ENCODE measurements at regions not wholly inside any gene's neighbourhood (a gene's known extent, or its start where the extent isn't known, plus 50 kb on each side); places are given as distances from the start of the nearest gene placed in this dataset.

GRCh38 chr20:10868299-10868698 is 194.5 kb upstream of the JAG1 start:
- H3K36me3 Mint-ChIP-seq (ENCODE audit: low read depth) = no peaks in the 10 kb centered on the region
- no peak for DNase-seq (ENCODE audit: low read depth, low spot score)
- no peak overlapping the region for H3K4me3 Mint-ChIP-seq
- no peaks in the 10 kb centered on the region for H3K27me3 Mint-ChIP-seq (ENCODE audit: low read depth)
- no peak overlapping the region for H3K27ac Mint-ChIP-seq (ENCODE audit: unreplicated experiment)
- H3K4me1 Mint-ChIP-seq = no peaks in the 10 kb centered on the region
- H3K9me3 Mint-ChIP-seq = no peaks in the 10 kb centered on the region
- TF ChIP-seq CTCF (conservative IDR thresholded peaks at IDR 0.05) = no peak

GRCh38 chr20:10873026-10873425 is 199.2 kb upstream of the JAG1 start:
- no peaks in the 10 kb centered on the region for H3K27me3 Mint-ChIP-seq (ENCODE audit: low read depth)
- H3K36me3 Mint-ChIP-seq (ENCODE audit: low read depth) = no peaks in the 10 kb centered on the region
- no peak overlapping the region for H3K4me3 Mint-ChIP-seq
- peaks cover 6% of the 10 kb centered on the region for H3K9me3 Mint-ChIP-seq
- H3K27ac Mint-ChIP-seq (ENCODE audit: unreplicated experiment) = no peak overlapping the region
- TF ChIP-seq CTCF (conservative IDR thresholded peaks at IDR 0.05) = no peak
- DNase-seq (ENCODE audit: low read depth, low spot score) = no peak
- H3K4me1 Mint-ChIP-seq = no peaks in the 10 kb centered on the region

GRCh38 chr20:10875653-10876052 is 201.9 kb upstream of the JAG1 start:
- Mint-ChIP-seq H3K9me3 (peaks cover 6% of the 10 kb centered on the region), H3K27me3 (ENCODE audit: low read depth) (no peaks in the 10 kb centered on the region), H3K27ac (ENCODE audit: unreplicated experiment) (no peak overlapping the region), H3K4me3 (no peak overlapping the region), H3K4me1 (no peaks in the 10 kb centered on the region), H3K36me3 (ENCODE audit: low read depth) (no peaks in the 10 kb centered on the region)
- TF ChIP-seq CTCF (conservative IDR thresholded peaks at IDR 0.05) = no peak
- DNase-seq (ENCODE audit: low read depth, low spot score) = no peak

GRCh38 chr20:10876558-10876957 is 202.8 kb upstream of the JAG1 start:
- no peak overlapping the region for H3K27ac Mint-ChIP-seq (ENCODE audit: unreplicated experiment)
- H3K4me1 Mint-ChIP-seq = no peaks in the 10 kb centered on the region
- peaks cover 6% of the 10 kb centered on the region for H3K9me3 Mint-ChIP-seq
- no peak for TF ChIP-seq CTCF (conservative IDR thresholded peaks at IDR 0.05)
- H3K4me3 Mint-ChIP-seq = no peak overlapping the region
- no peak for DNase-seq (ENCODE audit: low read depth, low spot score)
- H3K27me3 Mint-ChIP-seq (ENCODE audit: low read depth) = no peaks in the 10 kb centered on the region
- no peaks in the 10 kb centered on the region for H3K36me3 Mint-ChIP-seq (ENCODE audit: low read depth)

GRCh38 chr20:10877342-10877741 is 203.5 kb upstream of the JAG1 start:
- no peak overlapping the region for H3K27ac Mint-ChIP-seq (ENCODE audit: unreplicated experiment)
- TF ChIP-seq CTCF (conservative IDR thresholded peaks at IDR 0.05) = no peak
- peaks cover 6% of the 10 kb centered on the region for H3K9me3 Mint-ChIP-seq
- no peaks in the 10 kb centered on the region for H3K4me1 Mint-ChIP-seq
- H3K36me3 Mint-ChIP-seq (ENCODE audit: low read depth) = no peaks in the 10 kb centered on the region
- no peak for DNase-seq (ENCODE audit: low read depth, low spot score)
- no peak overlapping the region for H3K4me3 Mint-ChIP-seq
- H3K27me3 Mint-ChIP-seq (ENCODE audit: low read depth) = no peaks in the 10 kb centered on the region

GRCh38 chr20:10883166-10883565 is 209.4 kb upstream of the JAG1 start:
- H3K4me3 Mint-ChIP-seq = no peak overlapping the region
- H3K4me1 Mint-ChIP-seq = no peaks in the 10 kb centered on the region
- H3K36me3 Mint-ChIP-seq (ENCODE audit: low read depth) = peaks cover 4% of the 10 kb centered on the region
- H3K27me3 Mint-ChIP-seq (ENCODE audit: low read depth) = no peaks in the 10 kb centered on the region
- H3K27ac Mint-ChIP-seq (ENCODE audit: unreplicated experiment) = no peak overlapping the region
- TF ChIP-seq CTCF (conservative IDR thresholded peaks at IDR 0.05) = no peak
- H3K9me3 Mint-ChIP-seq = peaks cover 3% of the 10 kb centered on the region
- no peak for DNase-seq (ENCODE audit: low read depth, low spot score)

Data from neural crest cell (in vitro differentiated cells).